HepG2 (cell line): ENCODE measurements at regions not wholly inside any gene's neighbourhood (a gene's known extent, or its start where the extent isn't known, plus 50 kb on each side); places are given as distances from the start of the nearest gene placed in this dataset.

ENCODE experiments used
- GABPA ChIP-seq, 2 experiments: IDR thresholded peaks; 2 replicates each; pipeline ENCODE4 v1.6.1; 2011 to 2016; ENCODE audit warnings: low read depth in 2 of 2, low read length in 1 of 2, missing biosample characterization in 1 of 2, missing genetic modification characterization in 1 of 2
- SMARCE1 ChIP-seq: fragments of 450-650 bp; IDR thresholded peaks from 2 replicates; pipeline ENCODE4 v1.6.1; 2017; ENCODE audit warnings: borderline replicate concordance
- ZNF501 ChIP-seq: sonication (generic); formaldehyde crosslinking; IDR thresholded peaks from 2 replicates; pipeline ENCODE4 v1.5.1; 2020; ENCODE audit warnings: mild to moderate bottlenecking, moderate library complexity, missing genetic modification reagents

- TF ChIP-seq ZNF501 (CRISPR knock-in tag) (no peak), GABPA (IDR thresholded peaks at IDR 0.05; ENCODE audit: low read depth, low read length) (no peak), GABPA (CRISPR knock-in tag; IDR thresholded peaks at IDR 0.05; ENCODE audit: low read depth) (no peak), SMARCE1 (no peak)
These were observed 50.6 kb upstream of the GGTLC1 start for GRCh38 chr20:24039196-24039595.
